22Rv1 (cell line): ENCODE measurements at regions not wholly inside any gene's neighbourhood (a gene's known extent, or its start where the extent isn't known, plus 50 kb on each side); places are given as distances from the start of the nearest gene placed in this dataset.

Source experiments
- ZFX ChIP-seq: fragments of 450-650 bp; IDR thresholded peaks from 2 replicates; pipeline ENCODE4 v1.6.1; 2017; ENCODE audit warnings: antibody characterized with exemption, borderline replicate concordance
- TF ChIP-seq, protein P1 (sequence below): fragments of 450-650 bp; IDR thresholded peaks from 2 replicates; pipeline ENCODE4 v1.5.1; 2017; ENCODE audit warnings: mild to moderate bottlenecking

DNA sequence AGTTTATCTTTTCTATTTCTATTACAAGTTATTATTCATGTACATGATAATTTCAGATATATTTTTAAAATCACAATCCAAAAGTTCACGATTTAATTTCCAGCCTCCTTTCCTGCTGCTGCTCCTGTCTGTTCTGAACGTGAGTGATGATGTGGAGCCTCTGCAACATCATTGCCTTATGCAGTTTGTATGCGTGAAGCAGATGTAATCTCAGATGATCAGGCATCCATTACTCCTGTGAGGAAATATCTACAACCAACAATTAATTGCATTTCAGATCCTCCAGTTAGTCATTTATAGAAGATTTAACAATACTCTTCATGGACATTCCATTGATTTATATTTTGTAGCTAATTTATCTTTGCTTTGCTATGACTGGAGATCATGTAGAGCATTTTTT lies 668.7 kb upstream of the EPHA5 start:
- TF ChIP-seq, protein P1, sequence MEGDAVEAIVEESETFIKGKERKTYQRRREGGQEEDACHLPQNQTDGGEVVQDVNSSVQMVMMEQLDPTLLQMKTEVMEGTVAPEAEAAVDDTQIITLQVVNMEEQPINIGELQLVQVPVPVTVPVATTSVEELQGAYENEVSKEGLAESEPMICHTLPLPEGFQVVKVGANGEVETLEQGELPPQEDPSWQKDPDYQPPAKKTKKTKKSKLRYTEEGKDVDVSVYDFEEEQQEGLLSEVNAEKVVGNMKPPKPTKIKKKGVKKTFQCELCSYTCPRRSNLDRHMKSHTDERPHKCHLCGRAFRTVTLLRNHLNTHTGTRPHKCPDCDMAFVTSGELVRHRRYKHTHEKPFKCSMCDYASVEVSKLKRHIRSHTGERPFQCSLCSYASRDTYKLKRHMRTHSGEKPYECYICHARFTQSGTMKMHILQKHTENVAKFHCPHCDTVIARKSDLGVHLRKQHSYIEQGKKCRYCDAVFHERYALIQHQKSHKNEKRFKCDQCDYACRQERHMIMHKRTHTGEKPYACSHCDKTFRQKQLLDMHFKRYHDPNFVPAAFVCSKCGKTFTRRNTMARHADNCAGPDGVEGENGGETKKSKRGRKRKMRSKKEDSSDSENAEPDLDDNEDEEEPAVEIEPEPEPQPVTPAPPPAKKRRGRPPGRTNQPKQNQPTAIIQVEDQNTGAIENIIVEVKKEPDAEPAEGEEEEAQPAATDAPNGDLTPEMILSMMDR = no peak
- no peak for TF ChIP-seq ZFX
